Stimulated activated effector memory CD8-positive, alpha-beta T cell treated with anti-CD3 and anti-CD28 coated beads, Interleukin-12 subunit alpha, Interleukin-12 subunit beta, amount 100 ng/mL, for 72 hours (primary cell): ENCODE measurements at regions not wholly inside any gene's neighbourhood (a gene's known extent, or its start where the extent isn't known, plus 50 kb on each side); places are given as distances from the start of the nearest gene placed in this dataset.

ENCODE experiments used
- ATAC-seq: fragments of 150-1000 bp; cut with Tn5 transposase; 2 replicates; pipeline ENCODE4 v1.10.0; 2021
- DNase-seq, 2 donors: peaks; one replicate each; pipeline ENCODE4 v3.0.0; 2021 to 2022; ENCODE audit warnings: low spot score in 2 of 2
- H3K27ac Mint-ChIP-seq: one replicate; pipeline ENCODE4 v1.8.0; 2022; ENCODE audit warnings: mild to moderate bottlenecking, mixed read lengths
- H3K36me3 Mint-ChIP-seq: one replicate; pipeline ENCODE4 v1.8.0; 2022; ENCODE audit warnings: mild to moderate bottlenecking, mixed read lengths
- H3K4me1 Mint-ChIP-seq: one replicate; pipeline ENCODE4 v1.8.0; 2022; ENCODE audit warnings: mixed read lengths
- H3K4me3 Mint-ChIP-seq: one replicate; pipeline ENCODE4 v1.8.0; 2022; ENCODE audit warnings: mild to moderate bottlenecking, mixed read lengths
- H3K9me3 Mint-ChIP-seq: one replicate; pipeline ENCODE4 v1.8.0; 2022; ENCODE audit warnings: mixed read lengths

GRCh38 chr5:125338440-125339174 is 592.2 kb upstream of the ZNF608 start:
- Mint-ChIP-seq H3K27ac (no peak overlapping the region), H3K36me3 (no peaks in the 10 kb centered on the region), H3K9me3 (peaks cover 24% of the 10 kb centered on the region), H3K4me3 (no peak overlapping the region), H3K4me1 (no peaks in the 10 kb centered on the region)
- ATAC-seq, result no peak
- no peak for DNase-seq

GRCh38 chr5:125341436-125341835 is 595.0 kb upstream of the ZNF608 start:
- DNase-seq, result no peak
- Mint-ChIP-seq H3K36me3 (no peaks in the 10 kb centered on the region), H3K4me3 (no peak overlapping the region), H3K27ac (no peak overlapping the region), H3K9me3 (peaks cover 24% of the 10 kb centered on the region), H3K4me1 (no peaks in the 10 kb centered on the region)
- ATAC-seq, result no peak

GRCh38 chr5:125343015-125343414 is 596.6 kb upstream of the ZNF608 start:
- Mint-ChIP-seq H3K27ac (no peak overlapping the region), H3K9me3 (peaks cover 20% of the 10 kb centered on the region), H3K4me3 (no peak overlapping the region), H3K36me3 (no peaks in the 10 kb centered on the region), H3K4me1 (no peaks in the 10 kb centered on the region)
- ATAC-seq, result no peak
- no peak for DNase-seq

- H3K36me3 Mint-ChIP-seq, result no peaks in the 10 kb centered on the region
- DNase-seq (no peak), ATAC-seq (no peak)
- H3K4me1 Mint-ChIP-seq, result no peaks in the 10 kb centered on the region
- H3K27ac Mint-ChIP-seq, result no peak overlapping the region
- H3K9me3 Mint-ChIP-seq, result peaks cover 14% of the 10 kb centered on the region
- no peak overlapping the region for H3K4me3 Mint-ChIP-seq
These were observed 599.9 kb upstream of the ZNF608 start for GRCh38 chr5:125346316-125346715.

- Mint-ChIP-seq H3K27ac (no peak overlapping the region), H3K36me3 (no peaks in the 10 kb centered on the region), H3K4me1 (no peaks in the 10 kb centered on the region), H3K4me3 (no peak overlapping the region), H3K9me3 (peaks cover 4% of the 10 kb centered on the region)
- ATAC-seq, result no peak
- DNase-seq, result no peak
These were observed 601.8 kb upstream of the ZNF608 start for GRCh38 chr5:125348221-125348692.

GRCh38 chr5:125348936-125349831 is 602.7 kb upstream of the ZNF608 start:
- Mint-ChIP-seq H3K4me3 (no peak overlapping the region), H3K4me1 (no peaks in the 10 kb centered on the region), H3K9me3 (peaks cover 6% of the 10 kb centered on the region), H3K36me3 (no peaks in the 10 kb centered on the region), H3K27ac (no peak overlapping the region)
- no peak for DNase-seq
- ATAC-seq, result no peak

- no peak overlapping the region for H3K27ac Mint-ChIP-seq
- H3K9me3 Mint-ChIP-seq, result peaks cover 26% of the 10 kb centered on the region
- no peaks in the 10 kb centered on the region for H3K4me1 Mint-ChIP-seq
- DNase-seq (no peak), ATAC-seq (no peak)
- H3K4me3 Mint-ChIP-seq, result no peak overlapping the region
- no peaks in the 10 kb centered on the region for H3K36me3 Mint-ChIP-seq
These were observed 611.2 kb upstream of the ZNF608 start for GRCh38 chr5:125357660-125358059.

- ATAC-seq (no peak), DNase-seq (no peak)
- Mint-ChIP-seq H3K4me1 (no peaks in the 10 kb centered on the region), H3K4me3 (no peak overlapping the region), H3K27ac (no peak overlapping the region), H3K9me3 (peaks cover 7% of the 10 kb centered on the region), H3K36me3 (no peaks in the 10 kb centered on the region)
These were observed 619.3 kb upstream of the ZNF608 start for GRCh38 chr5:125365747-125366146.

GRCh38 chr5:125367702-125368101 is 621.3 kb upstream of the ZNF608 start:
- Mint-ChIP-seq H3K4me3 (no peak overlapping the region), H3K9me3 (peaks cover 7% of the 10 kb centered on the region), H3K27ac (no peak overlapping the region), H3K4me1 (no peaks in the 10 kb centered on the region), H3K36me3 (no peaks in the 10 kb centered on the region)
- DNase-seq (no peak), ATAC-seq (no peak)

- Mint-ChIP-seq H3K4me1 (no peaks in the 10 kb centered on the region), H3K4me3 (no peak overlapping the region), H3K27ac (no peak overlapping the region), H3K36me3 (no peaks in the 10 kb centered on the region), H3K9me3 (peaks cover 11% of the 10 kb centered on the region)
- ATAC-seq (no peak), DNase-seq (no peak)
These were observed 624.2 kb upstream of the ZNF608 start for GRCh38 chr5:125370461-125371205.

- no peak for ATAC-seq
- H3K4me1 Mint-ChIP-seq, result no peaks in the 10 kb centered on the region
- no peak overlapping the region for H3K4me3 Mint-ChIP-seq
- no peak overlapping the region for H3K27ac Mint-ChIP-seq
- no peak for DNase-seq
- H3K9me3 Mint-ChIP-seq, result peaks cover 6% of the 10 kb centered on the region
- no peaks in the 10 kb centered on the region for H3K36me3 Mint-ChIP-seq
These were observed 626.5 kb upstream of the ZNF608 start for GRCh38 chr5:125372694-125373631.

GRCh38 chr5:125375143-125375542 is 628.7 kb upstream of the ZNF608 start:
- Mint-ChIP-seq H3K9me3 (peaks cover 10% of the 10 kb centered on the region), H3K27ac (no peak overlapping the region), H3K4me1 (no peaks in the 10 kb centered on the region), H3K36me3 (no peaks in the 10 kb centered on the region), H3K4me3 (no peak overlapping the region)
- no peak for DNase-seq
- ATAC-seq, result no peak

- Mint-ChIP-seq H3K27ac (no peak overlapping the region), H3K4me1 (no peaks in the 10 kb centered on the region), H3K4me3 (no peak overlapping the region), H3K36me3 (no peaks in the 10 kb centered on the region), H3K9me3 (peaks cover 10% of the 10 kb centered on the region)
- DNase-seq (no peak), ATAC-seq (no peak)
These were observed 629.7 kb upstream of the ZNF608 start for GRCh38 chr5:125376059-125376641.

GRCh38 chr5:125377141-125377540 is 630.7 kb upstream of the ZNF608 start:
- H3K36me3 Mint-ChIP-seq, result no peaks in the 10 kb centered on the region
- H3K9me3 Mint-ChIP-seq, result peaks cover 10% of the 10 kb centered on the region
- ATAC-seq (no peak), DNase-seq (no peak)
- H3K27ac Mint-ChIP-seq, result no peak overlapping the region
- no peaks in the 10 kb centered on the region for H3K4me1 Mint-ChIP-seq
- H3K4me3 Mint-ChIP-seq, result no peak overlapping the region
